Parathyroid adenoma (tissue), 2 donors: ENCODE measurements at regions not wholly inside any gene's neighbourhood (a gene's known extent, or its start where the extent isn't known, plus 50 kb on each side); places are given as distances from the start of the nearest gene placed in this dataset.

ENCODE experiments used
- H2AFZ ChIP-seq: fragments of 300-600 bp; sonication (generic); one replicate; pipeline ENCODE4 v1.7.0; 2017; ENCODE audit warnings: antibody characterized with exemption, mild to moderate bottlenecking
- H3K27ac ChIP-seq: fragments of 300-600 bp; sonication (generic); one replicate; pipeline ENCODE4 v1.7.0; 2017
- H3K27me3 ChIP-seq: fragments of 300-600 bp; sonication (generic); one replicate; pipeline ENCODE4 v1.7.0; 2017; ENCODE audit warnings: low read length; ENCODE audit not compliant: control insufficient read depth, insufficient read depth
- H3K36me3 ChIP-seq: fragments of 300-600 bp; sonication (generic); one replicate; pipeline ENCODE4 v1.7.0; 2017; ENCODE audit warnings: low read length; ENCODE audit not compliant: control insufficient read depth, insufficient read depth
- H3K4me1 ChIP-seq: fragments of 300-600 bp; sonication (generic); one replicate; pipeline ENCODE4 v1.7.0; 2017; ENCODE audit warnings: control low read depth
- H3K4me2 ChIP-seq: fragments of 300-600 bp; sonication (generic); one replicate; pipeline ENCODE4 v1.7.0; 2017; ENCODE audit warnings: low read length
- H3K4me3 ChIP-seq: fragments of 300-600 bp; sonication (generic); one replicate; pipeline ENCODE4 v1.7.0; 2017; ENCODE audit warnings: low read depth, low read length
- H3K79me2 ChIP-seq: fragments of 300-600 bp; sonication (generic); one replicate; pipeline ENCODE4 v1.7.0; 2017; ENCODE audit warnings: control low read depth
- H3K9ac ChIP-seq: fragments of 300-600 bp; sonication (generic); one replicate; pipeline ENCODE4 v1.7.0; 2017; ENCODE audit warnings: mild to moderate bottlenecking
- H3K9me3 ChIP-seq: fragments of 300-600 bp; sonication (generic); one replicate; pipeline ENCODE4 v1.7.0; 2017; ENCODE audit warnings: low read length; ENCODE audit not compliant: control insufficient read depth
- CTCF ChIP-seq: fragments of 300-600 bp; sonication (generic); IDR thresholded peaks from one replicate; pipeline ENCODE4 v1.7.0; 2017; ENCODE audit warnings: antibody characterized with exemption, mild to moderate bottlenecking
- donor health status: primary hyperparathyroidism.

- no peaks in the 10 kb centered on the region for H3K4me1 ChIP-seq
- no peak overlapping the region for H3K4me2 ChIP-seq
- H3K36me3 ChIP-seq: no peaks in the 10 kb centered on the region
- no peak for TF ChIP-seq CTCF
- no peaks in the 10 kb centered on the region for H3K79me2 ChIP-seq
- H3K9ac ChIP-seq: no peak overlapping the region
- H3K4me3 ChIP-seq: no peak overlapping the region
- H3K9me3 ChIP-seq: no peaks in the 10 kb centered on the region
- no peak overlapping the region for H3K27ac ChIP-seq
- no peaks in the 10 kb centered on the region for H3K27me3 ChIP-seq
- no peak overlapping the region for H2AFZ ChIP-seq
Observed at GRCh38 chr5:113809626-113810025, 296.1 kb downstream of the YTHDC2 start.

- no peak overlapping the region for H3K4me3 ChIP-seq
- no peaks in the 10 kb centered on the region for H3K4me1 ChIP-seq
- no peak overlapping the region for H2AFZ ChIP-seq
- H3K79me2 ChIP-seq: no peaks in the 10 kb centered on the region
- no peaks in the 10 kb centered on the region for H3K36me3 ChIP-seq
- H3K9ac ChIP-seq: no peak overlapping the region
- H3K4me2 ChIP-seq: no peak overlapping the region
- H3K27ac ChIP-seq: no peak overlapping the region
- H3K9me3 ChIP-seq: no peaks in the 10 kb centered on the region
- no peaks in the 10 kb centered on the region for H3K27me3 ChIP-seq
- no peak for TF ChIP-seq CTCF
Observed at GRCh38 chr5:113813466-113813865, 300.0 kb downstream of the YTHDC2 start.

- TF ChIP-seq CTCF: no peak
Observed at GRCh38 chr5:113817683-113818082, 304.2 kb downstream of the YTHDC2 start.

GRCh38 chr5:113823696-113824095 lies 310.2 kb downstream of the YTHDC2 start:
- no peaks in the 10 kb centered on the region for H3K9me3 ChIP-seq
- H3K4me3 ChIP-seq: no peak overlapping the region
- no peaks in the 10 kb centered on the region for H3K79me2 ChIP-seq
- no peaks in the 10 kb centered on the region for H3K36me3 ChIP-seq
- TF ChIP-seq CTCF: no peak
- H3K4me1 ChIP-seq: no peaks in the 10 kb centered on the region
- no peak overlapping the region for H3K27ac ChIP-seq
- no peak overlapping the region for H3K9ac ChIP-seq
- H3K4me2 ChIP-seq: no peak overlapping the region
- H3K27me3 ChIP-seq: no peaks in the 10 kb centered on the region
- H2AFZ ChIP-seq: no peak overlapping the region

More at GRCh38 chr5:113817683-113818082, 304.2 kb downstream of the YTHDC2 start:
- no peak overlapping the region for H3K4me2 ChIP-seq
- H3K9ac ChIP-seq: no peak overlapping the region
- no peaks in the 10 kb centered on the region for H3K79me2 ChIP-seq
- H3K27me3 ChIP-seq: no peaks in the 10 kb centered on the region
- no peaks in the 10 kb centered on the region for H3K4me1 ChIP-seq
- H3K27ac ChIP-seq: no peak overlapping the region
- H3K4me3 ChIP-seq: no peak overlapping the region
- H3K9me3 ChIP-seq: no peaks in the 10 kb centered on the region
- no peaks in the 10 kb centered on the region for H3K36me3 ChIP-seq
- no peak overlapping the region for H2AFZ ChIP-seq

GRCh38 chr5:113824307-113824706 lies 310.8 kb downstream of the YTHDC2 start:
- no peaks in the 10 kb centered on the region for H3K4me1 ChIP-seq
- no peak overlapping the region for H2AFZ ChIP-seq
- H3K9me3 ChIP-seq: no peaks in the 10 kb centered on the region
- no peak overlapping the region for H3K9ac ChIP-seq
- no peak for TF ChIP-seq CTCF
- H3K36me3 ChIP-seq: no peaks in the 10 kb centered on the region
- no peak overlapping the region for H3K4me2 ChIP-seq
- no peak overlapping the region for H3K27ac ChIP-seq
- H3K79me2 ChIP-seq: no peaks in the 10 kb centered on the region
- no peak overlapping the region for H3K4me3 ChIP-seq
- H3K27me3 ChIP-seq: no peaks in the 10 kb centered on the region
